Stimulated activated CD4-positive, alpha-beta T cell treated with anti-CD3 and anti-CD28 coated beads, TNF-alpha, amount 100 ng/mL, for 24 hours (primary cell): ENCODE measurements at regions not wholly inside any gene's neighbourhood (a gene's known extent, or its start where the extent isn't known, plus 50 kb on each side); places are given as distances from the start of the nearest gene placed in this dataset.

ENCODE experiments used
- DNase-seq, 3 experiments: peaks; one replicate each; pipeline ENCODE4 v3.0.0-alpha.2; 2020; ENCODE audit warnings: low read depth in 3 of 3

GRCh38 chr22:27651486-27651885 is 150.1 kb downstream of the MN1 start:
- DNase-seq = no peak

GRCh38 chr22:27654546-27655445 is 146.8 kb downstream of the MN1 start:
- no peak for DNase-seq

- DNase-seq = no peak
Measured at GRCh38 chr22:27655582-27656185, 145.9 kb downstream of the MN1 start.

GRCh38 chr22:27656970-27657369 is 144.6 kb downstream of the MN1 start:
- no peak for DNase-seq

- no peak for DNase-seq
Measured at GRCh38 chr22:27660306-27660705, 141.2 kb downstream of the MN1 start.

DNA sequence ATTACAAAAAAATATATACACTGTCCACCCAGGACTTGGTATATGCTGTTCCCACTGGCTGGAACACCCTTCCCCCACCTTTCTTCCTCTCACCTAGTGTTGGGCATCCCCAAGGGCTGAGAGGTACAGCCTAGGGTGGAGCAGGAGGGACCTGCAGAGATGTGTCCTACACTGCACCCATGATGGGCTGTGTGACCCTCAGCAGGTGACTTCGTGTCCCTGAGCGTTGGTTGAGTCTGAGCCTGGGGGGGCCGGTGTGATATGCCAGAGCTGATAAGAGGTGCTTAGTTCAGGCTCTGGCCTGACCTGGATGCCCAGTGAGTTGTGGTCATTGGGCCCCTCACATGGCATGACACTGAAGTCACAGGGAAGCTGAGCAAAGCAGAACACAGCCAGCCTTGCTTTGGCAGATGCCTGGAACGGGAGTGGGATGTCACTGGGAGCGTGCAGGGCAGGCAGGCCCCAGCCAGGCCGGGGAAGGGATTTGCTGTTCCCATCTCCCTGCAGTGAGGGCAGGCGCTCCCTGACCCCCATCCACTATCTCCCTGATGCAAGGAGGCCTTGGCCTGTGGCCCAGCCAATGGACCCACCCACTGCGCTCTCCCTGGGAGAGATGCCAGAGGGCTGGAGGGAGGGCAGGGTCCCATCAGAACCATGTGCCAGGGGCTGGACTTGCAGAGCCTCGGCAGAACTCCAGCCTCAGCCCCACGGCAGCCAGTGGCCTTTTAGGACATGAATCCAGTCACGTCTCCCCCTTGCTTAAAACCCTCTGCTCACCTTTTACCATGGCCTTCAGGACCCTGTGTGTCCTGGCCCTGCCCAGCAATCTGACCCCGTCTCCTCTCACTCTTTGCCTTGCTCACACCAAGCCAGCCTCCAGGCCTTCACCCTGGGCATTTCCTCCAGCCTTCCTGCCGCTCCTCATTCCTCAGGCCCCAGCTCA is 138.9 kb downstream of the MN1 start:
- no peak for DNase-seq

- DNase-seq = no peak
Measured at GRCh38 chr22:27663812-27664211, 137.7 kb downstream of the MN1 start.

DNA sequence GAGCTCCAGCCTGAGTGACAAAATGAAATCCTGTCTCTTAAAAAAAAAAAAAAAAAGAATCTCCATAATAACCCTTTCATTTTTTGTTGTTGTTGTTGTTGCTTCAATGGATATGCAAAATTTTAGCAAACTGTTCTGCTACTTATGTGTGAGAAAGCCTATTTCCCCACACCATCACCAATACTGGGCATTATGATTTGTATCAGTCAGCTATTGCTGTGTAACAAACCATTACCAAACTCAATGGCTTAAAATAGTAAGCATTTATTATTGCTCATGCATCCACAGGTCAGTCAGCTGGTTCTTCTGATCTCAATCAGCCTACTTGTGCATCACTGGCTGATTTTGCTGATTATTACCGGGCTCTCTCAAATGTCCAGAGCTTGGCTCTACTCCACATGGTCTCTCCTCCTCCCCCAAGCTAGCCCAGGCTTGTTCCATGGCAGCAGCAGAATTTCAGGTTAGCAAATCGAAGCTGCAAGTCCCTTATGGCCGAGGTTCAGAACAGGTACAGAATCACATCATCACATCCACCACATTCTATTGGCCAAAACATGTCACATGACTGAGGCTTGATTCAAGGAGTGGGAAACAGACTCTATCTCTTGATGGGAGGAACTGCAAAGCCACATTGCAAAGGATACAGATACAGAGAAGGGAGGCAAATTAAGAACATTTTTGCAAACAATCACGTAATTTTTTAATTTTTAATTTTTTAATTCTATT is 135.1 kb downstream of the MN1 start:
- DNase-seq = no peak

GRCh38 chr22:27667121-27667843 is 134.3 kb downstream of the MN1 start:
- no peak for DNase-seq

- DNase-seq = no peak
Measured at GRCh38 chr22:27668828-27669797, 132.4 kb downstream of the MN1 start.

GRCh38 chr22:27669798-27670599 is 131.6 kb downstream of the MN1 start:
- DNase-seq = no peak

DNA sequence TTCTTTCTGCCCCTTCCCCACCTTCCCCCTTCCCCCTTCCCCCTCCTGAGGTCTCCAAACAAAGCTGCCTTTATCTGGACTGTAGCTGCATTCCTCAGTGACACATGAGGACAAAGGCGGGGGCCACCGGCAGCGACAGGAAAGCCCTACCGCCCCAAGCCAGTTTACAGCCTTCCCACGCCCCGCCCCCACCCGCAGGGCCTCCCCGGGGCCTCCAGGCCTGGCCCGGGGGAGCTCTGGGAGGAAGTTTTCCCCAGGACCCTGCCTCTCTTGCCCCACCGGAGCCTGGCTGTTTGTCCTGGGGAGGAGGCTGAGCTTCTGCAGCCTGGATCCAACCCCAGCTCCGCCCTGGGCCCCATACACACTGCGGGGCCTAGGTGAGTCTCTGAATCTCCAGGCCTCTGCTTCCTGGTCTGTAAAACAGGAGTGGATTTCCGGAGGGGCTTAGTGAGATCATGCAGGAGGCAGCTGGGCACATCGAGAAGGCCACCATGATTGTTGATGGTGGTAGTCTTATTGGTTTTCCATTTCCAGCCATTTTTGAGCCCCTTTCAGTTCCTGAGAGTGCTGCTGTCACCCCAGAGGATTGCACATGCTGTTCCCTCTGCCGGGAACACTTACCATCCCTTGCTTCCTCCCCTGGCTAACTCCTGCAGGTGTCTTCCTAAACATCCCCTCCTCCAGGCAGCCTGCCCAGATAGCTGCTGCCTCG is 130.7 kb downstream of the MN1 start:
- no peak for DNase-seq

- no peak for DNase-seq
Measured at GRCh38 chr22:27671413-27671935, 130.1 kb downstream of the MN1 start.

DNA sequence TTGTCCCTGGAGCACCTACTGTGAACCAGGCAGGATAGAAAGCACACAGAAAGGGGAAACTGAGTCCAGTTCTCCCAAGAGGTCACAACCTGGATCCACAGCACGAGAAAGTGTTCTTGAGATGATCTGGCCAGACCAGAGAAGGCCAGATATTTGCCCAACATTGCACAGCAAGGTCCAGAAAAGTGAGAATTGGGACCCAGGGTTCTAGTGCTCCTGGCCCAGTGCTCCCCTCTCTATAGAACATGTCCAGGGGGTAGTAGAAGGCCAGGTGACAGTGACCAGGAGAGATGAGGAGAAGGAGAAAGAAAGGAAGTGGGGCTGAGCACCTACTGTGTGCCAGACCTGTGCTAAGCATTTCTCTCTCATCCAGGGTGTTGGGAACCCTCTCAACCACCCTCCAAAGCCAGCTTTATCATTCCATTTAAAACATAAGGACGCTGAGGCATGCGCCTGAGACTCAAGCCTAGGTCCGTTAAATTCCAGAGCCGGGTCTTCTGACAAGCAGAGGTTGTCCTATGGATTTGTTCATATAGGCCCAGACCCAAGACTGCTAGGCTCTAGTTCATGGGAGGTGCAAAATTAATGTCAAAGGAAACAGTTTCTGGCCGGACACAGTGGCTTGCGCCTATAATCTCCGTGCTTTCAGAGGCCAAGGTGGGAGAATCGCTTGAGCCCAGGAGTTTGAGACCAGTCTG is 128.7 kb downstream of the MN1 start:
- no peak for DNase-seq

GRCh38 chr22:27673839-27674238 is 127.7 kb downstream of the MN1 start:
- DNase-seq = no peak

GRCh38 chr22:27674261-27674923 is 127.2 kb downstream of the MN1 start:
- no peak for DNase-seq
